K562 (cell line): ENCODE measurements at regions not wholly inside any gene's neighbourhood (a gene's known extent, or its start where the extent isn't known, plus 50 kb on each side); places are given as distances from the start of the nearest gene placed in this dataset.

ENCODE experiments used
- ATAC-seq: fragments of 200-7000 bp; cut with Tn5 transposase; 3 replicates; pipeline ENCODE4 v1.9.1; 2020; ENCODE audit warnings: moderate library complexity
- BruUV-seq: library from RNA; stranded (reverse); fragments of 400-500 nt; replicated peaks from 2 replicates; lab custom pipeline; 2021; lab: Mats Ljungman, UMichigan
- CTCF ChIA-PET: fragments of 300-600 bp; formaldehyde crosslinking; extraction: SDS; loops from one replicate; lab custom pipeline; 2021; ENCODE audit warnings: low intra/inter-chr PET ratio; lab: Yijun Ruan, JAX
- POLR2A ChIA-PET: fragments of 300-600, 350-650 bp; sonication (Branson Sonifier 250); formaldehyde crosslinking; extraction: SDS; loops from one replicate; lab custom pipeline; 2021; ENCODE audit warnings: antibody characterized with exemption, inconsistent platforms; lab: Yijun Ruan, JAX
- DNase-seq, 4 experiments: peaks; one replicate each; pipeline versions ENCODE4 v3.0.0 to v3.0.0-alpha.2; 2011 to 2018; ENCODE audit warnings: low spot score in 3 of 4, mixed read lengths in 3 of 4; ENCODE audit errors: extremely low read depth in 1 of 4
- FAIRE-seq: peaks from 2 replicates; lab custom pipeline; 2011; peaks lifted over from hg19 to GRCh38; lab: Jason Lieb, UNC
- H2AFZ ChIP-seq: 2 replicates; pipeline ENCODE4 v1.6.0; 2011; ENCODE audit warnings: low read depth, low read length, control low read depth, inconsistent platforms
- H3K27ac ChIP-seq: fragments of 200-600 bp; 3 replicates; pipeline ENCODE4 v1.8.0; 2011; ENCODE audit warnings: low read depth, mild to moderate bottlenecking, control low read depth, inconsistent platforms, low read length, moderate library complexity, mixed read lengths; ENCODE audit errors: extremely low read depth
- H3K27me3 ChIP-seq, 2 experiments: fragments of 300-600 bp in 1 of 2; 2 replicates in 1 of 2; 3 replicates in 1 of 2; pipeline versions ENCODE4 v1.6.0 to v1.8.0; 2011; ENCODE audit warnings: inconsistent platforms in 2 of 2, low read length in 2 of 2, mild to moderate bottlenecking in 1 of 2, mixed read lengths in 1 of 2, moderate library complexity in 1 of 2; ENCODE audit not compliant: control insufficient read depth in 2 of 2, insufficient read depth in 2 of 2
- H3K36me3 ChIP-seq: fragments of 300-600 bp; 3 replicates; pipeline ENCODE4 v1.8.0; 2011; ENCODE audit warnings: mild to moderate bottlenecking, low read length, inconsistent platforms; ENCODE audit not compliant: control insufficient read depth, insufficient read depth
- H3K4me1 ChIP-seq, 2 experiments: fragments of 200-600 bp in 1 of 2; replicated peaks in 1 of 2; 2 replicates in 1 of 2; 3 replicates in 1 of 2; pipeline versions ENCODE4 v1.5.1 to v1.8.0; 2011; ENCODE audit warnings: inconsistent platforms in 2 of 2, low read length in 2 of 2, mild to moderate bottlenecking in 1 of 2, mixed read lengths in 1 of 2, moderate library complexity in 1 of 2; ENCODE audit not compliant: control insufficient read depth in 2 of 2, insufficient read depth in 2 of 2
- H3K4me2 ChIP-seq: 2 replicates; pipeline ENCODE4 v1.6.1; 2011; ENCODE audit warnings: low read length, control low read depth, inconsistent platforms, mixed read lengths; ENCODE audit not compliant: insufficient read depth
- H3K4me3 ChIP-seq: fragments of 200-600 bp; sonication (generic), shearing (Covaris generic); 2 replicates; pipeline ENCODE4 v1.5.1; 2016; ENCODE audit warnings: control low read depth, inconsistent platforms
- H3K79me2 ChIP-seq: fragments of 200-600 bp; 3 replicates; pipeline ENCODE4 v1.8.0; 2011; ENCODE audit warnings: low read length, inconsistent platforms; ENCODE audit not compliant: control insufficient read depth, insufficient read depth
- H3K9ac ChIP-seq, 2 experiments: 2 replicates each; pipeline versions ENCODE4 v1.6.0 to v1.6.1; 2011; ENCODE audit warnings: low read depth in 2 of 2, low read length in 2 of 2, control low read depth in 1 of 2, inconsistent platforms in 1 of 2, mild to moderate bottlenecking in 1 of 2, mixed read lengths in 1 of 2; ENCODE audit not compliant: insufficient read depth in 1 of 2
- H3K9me1 ChIP-seq: one replicate; pipeline ENCODE4 v1.6.0; 2011; ENCODE audit warnings: inconsistent platforms, mild to moderate bottlenecking, low read length, moderate library complexity; ENCODE audit not compliant: control insufficient read depth, insufficient read depth
- H3K9me3 ChIP-seq: replicated peaks from 2 replicates; pipeline ENCODE4 v1.5.1; 2011; ENCODE audit warnings: low read depth, low read length, inconsistent platforms; ENCODE audit not compliant: control insufficient read depth, insufficient read depth
- H4K20me1 ChIP-seq: replicated peaks from 2 replicates; pipeline ENCODE4 v1.6.1; 2011; ENCODE audit warnings: low read length, inconsistent platforms, mixed read lengths; ENCODE audit not compliant: control insufficient read depth, insufficient read depth
- ARHGAP35 ChIP-seq: fragments of 450-650 bp; IDR thresholded peaks from 2 replicates; pipeline ENCODE4 v1.6.1; 2018; ENCODE audit not compliant: partially characterized antibody
- CBFA2T3 ChIP-seq: fragments of 450-650 bp; IDR thresholded peaks from 2 replicates; pipeline ENCODE4 v1.6.1; 2017
- ETS2 ChIP-seq: IDR thresholded peaks from 2 replicates; pipeline ENCODE4 v1.6.1; 2016; ENCODE audit warnings: borderline replicate concordance, missing genetic modification characterization, mild to moderate bottlenecking, moderate library complexity, missing compliant biosample characterization; ENCODE audit not compliant: poor library complexity, severe bottlenecking
- HEY1 ChIP-seq: fragments of 250-450 bp; sonication (Bioruptor Pico); IDR thresholded peaks from 2 replicates; pipeline ENCODE4 v1.5.0; 2020; ENCODE audit warnings: mild to moderate bottlenecking, moderate library complexity, borderline replicate concordance
- NR2C1 ChIP-seq, 2 experiments: fragments of 450-650 bp; IDR thresholded peaks; 2 replicates each; pipeline ENCODE4 v1.6.1; 2017; ENCODE audit warnings: mild to moderate bottlenecking in 2 of 2, antibody characterized with exemption in 1 of 2, inconsistent platforms in 1 of 2, missing compliant biosample characterization in 1 of 2, missing genetic modification characterization in 1 of 2
- NR4A1 ChIP-seq, 2 experiments: fragments of 250-450 bp in 1 of 2; fragments of 450-650 bp in 1 of 2; sonication (Bioruptor Pico) in 1 of 2; IDR thresholded peaks; 2 replicates each; pipeline versions ENCODE4 v1.4.0 to v1.6.1; 2016 to 2020; ENCODE audit warnings: mild to moderate bottlenecking in 2 of 2, missing compliant biosample characterization in 1 of 2, missing genetic modification characterization in 1 of 2, moderate library complexity in 1 of 2
- RBM14 ChIP-seq: fragments of 200-400 bp; formaldehyde crosslinking; IDR thresholded peaks from 2 replicates; pipeline ENCODE4 v1.6.1; 2018; ENCODE audit warnings: low read depth, mild to moderate bottlenecking, low read length, moderate library complexity, borderline replicate concordance; ENCODE audit not compliant: insufficient read depth
- SIN3B ChIP-seq: fragments of 450-650 bp; IDR thresholded peaks from 2 replicates; pipeline ENCODE4 v1.6.1; 2017; ENCODE audit warnings: low read depth, mild to moderate bottlenecking, moderate library complexity
- TFE3 ChIP-seq: fragments of 450-650 bp; formaldehyde crosslinking; IDR thresholded peaks from 2 replicates; pipeline ENCODE4 v1.4.0; 2020; ENCODE audit warnings: mild to moderate bottlenecking, mixed read lengths
- ZFP1 ChIP-seq: fragments of 450-650 bp; formaldehyde crosslinking; IDR thresholded peaks from 2 replicates; pipeline ENCODE4 v1.4.0; 2020; ENCODE audit warnings: mild to moderate bottlenecking, mixed read lengths
- ZNF253 ChIP-seq: fragments of 250-450 bp; sonication (Bioruptor Pico); conservative IDR thresholded peaks from 2 replicates; pipeline ENCODE4 v1.6.1; 2021; ENCODE audit warnings: mild to moderate bottlenecking
- ZNF436 ChIP-seq: fragments of 250-450, 450-650 bp; sonication (Bioruptor Pico); formaldehyde crosslinking; IDR thresholded peaks from 2 replicates; pipeline ENCODE4 v1.7.0; 2020; ENCODE audit warnings: mild to moderate bottlenecking
- ZNF785 ChIP-seq: fragments of 250-450 bp; sonication (Bioruptor Pico); IDR thresholded peaks from 2 replicates; pipeline ENCODE4 v1.4.0; 2020; ENCODE audit warnings: mild to moderate bottlenecking
- WGBS: fragments of 100-300 bp; shearing (Covaris generic); methylation state at CpG from one replicate; pipeline ENCODE4 v1.1.6; 2016; ENCODE audit warnings: low coverage, mixed read lengths; ENCODE audit not compliant: insufficient coverage; ENCODE audit errors: missing lambda C conversion rate; 5-methylcytosine and 5-hydroxymethylcytosine counted together
- in situ Hi-C: fragments of 300-500 bp; cut with MboI; formaldehyde crosslinking; loops from 4 replicates; pipeline ENCODE4 v1.15.0; 2018; ENCODE audit warnings: inconsistent platforms, mixed read lengths
- intact Hi-C: fragments of 100-400 bp; cut with micrococcal nuclease; formaldehyde crosslinking; loops from 2 replicates; pipeline ENCODE4 v1.14.2; 2022

- Histone ChIP-seq H3K27ac (no peak overlapping the region), H3K4me1 (no peaks in the 10 kb centered on the region), H3K9me1 (no peaks in the 10 kb centered on the region), H2AFZ (no peak overlapping the region), H3K36me3 (no peaks in the 10 kb centered on the region), H3K27me3 (no peaks in the 10 kb centered on the region), H3K9ac (no peak overlapping the region), H3K79me2 (no peaks in the 10 kb centered on the region), H4K20me1 (no peaks in the 10 kb centered on the region), H3K9me3 (no peaks in the 10 kb centered on the region), H3K4me3 (no peak overlapping the region), H3K4me2 (no peak overlapping the region)
- FAIRE-seq = no peak
- DNase-seq = no peak
- in situ Hi-C loops (no loop called here), intact Hi-C loops (no loop called here)
- TF ChIP-seq NR2C1 (IDR thresholded peaks at IDR 0.05) (no peak), NR2C1 (tag; IDR thresholded peaks at IDR 0.05) (no peak), TFE3 (no peak), SIN3B (no peak), ETS2 (tag) (no peak), HEY1 (CRISPR knock-in tag) (no peak), RBM14 (no peak), ZNF436 (CRISPR knock-in tag) (no peak), ZNF253 (CRISPR knock-in tag) (no peak), ZNF785 (no peak), ARHGAP35 (no peak), CBFA2T3 (no peak), ZFP1 (no peak), NR4A1 (CRISPR knock-in tag; IDR thresholded peaks at IDR 0.05) (no peak), NR4A1 (tag; IDR thresholded peaks at IDR 0.05) (no peak)
- ATAC-seq = no peak
- 0% methylated on average over 8 of the region's 8 CpGs for WGBS
- ChIA-PET POLR2A (no interaction called here), CTCF (no interaction called here)
- no TSS peak for BruUV-seq
Observed at GRCh38 chr16:76193906-76194615, 83.1 kb upstream of the CNTNAP4 start.
